ENCODE measurements at regions not wholly inside any gene's neighbourhood (a gene's known extent, or its start where the extent isn't known, plus 50 kb on each side); places are given as distances from the start of the nearest gene placed in this dataset.

GRCh38 chr13:72074663-72075062 lies 207.7 kb upstream of the DACH1 start:
- DNase-seq: no peak

DNA sequence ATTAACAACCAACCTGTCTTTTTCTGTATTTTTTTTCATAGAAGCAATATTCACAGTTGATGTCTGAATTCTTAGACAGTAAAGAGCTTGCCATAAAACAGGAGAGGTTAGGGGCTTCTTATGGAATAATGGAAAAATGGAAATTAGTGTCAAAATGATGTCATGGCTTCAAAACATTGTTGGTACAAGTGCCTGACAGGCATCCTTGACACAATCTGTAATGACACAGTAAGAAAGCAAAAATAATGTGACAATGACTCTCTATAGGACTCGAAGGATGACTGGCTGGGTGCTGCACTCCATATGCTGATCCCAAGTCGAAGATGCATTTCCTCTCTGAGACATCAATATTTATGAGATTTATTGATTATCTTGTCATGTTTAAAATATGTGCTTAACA lies 205.3 kb upstream of the DACH1 start:
- DNase-seq: no peak

DNA sequence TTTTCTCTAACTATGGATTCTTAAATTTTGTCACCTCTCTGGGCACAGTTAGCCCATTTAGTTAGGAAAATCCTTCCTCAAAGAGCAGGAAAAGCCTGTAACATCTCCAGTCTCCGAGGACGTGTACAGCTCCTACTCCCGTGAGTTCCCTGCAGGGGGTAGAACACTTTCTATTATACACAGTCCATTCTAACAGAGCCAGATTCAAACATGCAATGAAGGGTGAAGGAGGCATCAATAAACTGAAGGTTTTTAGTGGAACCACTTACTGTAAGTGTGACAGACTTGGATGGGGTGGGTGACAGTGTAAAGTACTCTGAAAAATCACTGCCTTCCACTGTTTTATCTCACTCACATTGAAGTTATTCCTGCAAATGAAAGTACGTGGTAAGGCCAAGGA lies 204.7 kb upstream of the DACH1 start:
- DNase-seq: no peak

- DNase-seq: no peak
Measured at GRCh38 chr13:72062566-72062965, 195.6 kb upstream of the DACH1 start.

- no peak for DNase-seq
Measured at GRCh38 chr13:72061613-72062012, 194.6 kb upstream of the DACH1 start.

DNA sequence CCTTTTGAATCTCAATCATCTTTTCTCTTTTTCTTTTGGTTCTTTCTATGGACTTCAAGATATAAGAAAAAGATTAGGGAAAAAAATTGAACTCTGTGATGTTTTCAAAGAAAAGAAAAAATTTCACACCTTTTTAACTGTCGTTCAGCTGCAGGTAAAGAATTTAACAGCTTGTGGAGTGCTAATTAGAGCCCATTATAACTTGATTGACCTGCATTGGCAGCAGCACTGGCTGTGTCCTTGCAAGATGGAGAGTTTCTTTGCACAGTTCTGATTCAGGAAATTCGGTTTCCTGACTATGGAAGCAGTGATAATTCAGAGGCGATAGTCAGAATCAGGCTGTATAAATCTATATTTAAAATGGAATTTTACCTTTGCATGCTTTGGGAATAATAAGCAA lies 183.2 kb upstream of the DACH1 start:
- no peak for DNase-seq

DNA sequence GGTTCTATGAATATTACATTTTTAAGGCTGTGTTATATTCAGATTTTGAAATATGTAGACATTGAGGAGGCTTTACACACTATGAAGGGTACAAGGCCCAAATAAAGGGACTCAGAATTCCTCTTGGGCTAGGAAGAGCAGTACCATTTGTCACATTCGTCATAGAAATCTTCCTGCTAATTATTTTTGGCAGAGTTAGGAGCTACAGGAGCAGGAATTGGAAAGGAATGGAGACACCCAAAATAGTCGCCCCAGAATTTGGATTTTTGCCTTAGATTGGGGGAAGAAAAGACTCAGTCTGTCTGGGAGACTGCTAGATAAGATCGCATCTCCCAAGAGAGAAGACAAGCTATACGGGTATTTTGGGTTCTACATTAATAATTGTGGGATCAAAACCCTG lies 176.4 kb upstream of the DACH1 start:
- no peak for DNase-seq

DNA sequence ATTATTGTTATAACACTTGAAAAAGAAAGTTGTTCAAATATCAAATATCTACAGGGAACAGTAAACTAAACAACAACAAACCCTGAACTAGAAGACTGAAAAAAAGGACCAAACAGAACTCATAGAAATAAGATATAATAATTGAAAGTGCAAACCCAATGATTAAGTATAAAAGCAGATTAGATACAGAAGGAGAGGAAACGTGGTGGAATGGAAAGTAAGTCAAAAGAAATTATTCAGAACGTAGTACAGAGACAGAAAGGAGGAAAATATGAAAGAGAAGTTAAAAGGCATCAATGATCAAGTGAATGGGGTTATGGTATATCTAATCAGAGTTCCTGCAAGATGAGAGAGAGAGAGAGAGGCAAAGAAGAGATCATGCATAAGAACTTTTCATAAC lies 174.2 kb upstream of the DACH1 start:
- no peak for DNase-seq

GRCh38 chr13:72039126-72039525 lies 172.1 kb upstream of the DACH1 start:
- no peak for DNase-seq

DNA sequence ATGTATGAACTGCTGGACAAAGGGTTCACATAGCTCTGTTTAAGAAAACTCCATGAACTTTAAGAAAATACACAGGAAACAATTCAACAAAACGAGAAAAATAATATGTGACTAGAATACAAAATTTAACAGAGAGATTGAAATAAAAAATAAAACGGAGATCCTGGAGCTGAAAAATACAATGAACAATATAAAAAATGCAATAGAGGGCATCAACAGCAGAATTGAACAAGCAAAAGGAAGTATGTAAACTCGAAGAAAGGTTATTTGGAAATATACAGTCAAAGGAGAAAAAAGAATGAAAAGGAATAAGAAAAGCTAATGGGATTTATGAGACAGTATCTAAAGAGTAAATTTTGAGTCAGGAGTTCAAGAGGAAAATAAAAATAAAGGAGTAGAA lies 163.0 kb upstream of the DACH1 start:
- DNase-seq: no peak

GRCh38 chr13:72025836-72026235 lies 158.8 kb upstream of the DACH1 start:
- DNase-seq: no peak

GRCh38 chr13:72023895-72024294 lies 156.9 kb upstream of the DACH1 start:
- no peak for DNase-seq

DNA sequence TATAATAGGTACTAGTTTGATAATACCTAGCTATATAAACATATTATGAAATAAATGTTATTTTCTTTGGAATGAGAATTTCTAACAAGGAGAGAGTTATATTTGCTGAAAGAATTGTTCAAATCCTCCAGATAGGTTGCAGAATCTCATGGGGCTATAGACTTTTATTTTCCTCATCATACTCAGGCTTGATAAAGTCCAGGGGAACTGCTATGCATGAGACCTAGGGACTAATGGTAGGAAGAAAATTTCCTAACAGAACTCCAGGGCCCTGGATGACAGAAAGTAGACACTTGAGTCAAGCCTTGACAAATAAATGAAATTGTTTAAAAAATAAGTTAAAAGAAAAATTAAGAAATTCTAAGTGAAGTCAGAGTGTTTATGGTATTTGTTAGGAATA lies 138.5 kb upstream of the DACH1 start:
- no peak for DNase-seq

DNA sequence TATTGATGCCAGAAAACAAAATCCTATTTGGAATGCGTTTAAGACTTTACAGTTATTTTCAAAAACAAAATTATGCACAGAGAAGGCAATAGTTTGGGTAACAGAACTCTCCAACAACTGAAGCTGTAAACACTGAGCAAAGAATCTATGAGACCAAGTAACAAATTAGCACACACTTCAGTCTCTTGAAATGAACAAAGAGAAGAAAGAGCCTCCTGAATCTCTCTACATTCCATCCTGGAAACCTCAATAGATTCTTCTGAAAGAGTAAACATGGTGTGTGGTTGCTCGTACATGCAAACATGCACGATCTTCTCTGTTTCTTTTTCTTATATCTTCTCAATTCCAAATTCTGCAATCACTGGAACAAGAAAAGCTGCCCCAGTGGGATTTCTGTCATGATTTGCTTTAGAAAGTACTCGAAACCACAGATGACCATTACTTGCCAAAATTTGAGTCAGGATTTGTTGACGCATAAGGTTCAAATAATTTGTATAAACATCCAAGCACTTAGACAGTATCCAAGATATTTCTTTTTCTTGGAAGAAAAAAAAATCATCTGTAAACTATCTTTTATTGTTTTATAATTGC lies 137.9 kb upstream of the DACH1 start:
- DNase-seq: no peak

DNA sequence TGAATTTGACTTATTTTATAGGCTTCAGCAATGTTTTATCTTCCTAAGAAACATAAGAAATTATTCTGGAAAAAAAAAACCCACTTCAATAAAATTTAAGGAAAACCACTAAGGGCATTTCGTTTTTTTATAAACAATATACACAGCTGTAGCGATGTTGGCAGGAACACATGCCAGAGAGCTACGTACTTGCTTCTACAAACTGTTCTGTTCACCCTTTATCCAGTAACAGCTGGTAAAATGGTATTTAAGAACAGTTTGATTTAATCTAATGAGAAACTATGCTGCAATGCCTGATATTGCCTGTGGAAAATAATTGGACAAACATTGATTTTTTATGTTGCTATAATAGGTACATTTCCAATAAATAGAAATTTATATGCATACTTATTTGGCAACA lies 137.2 kb upstream of the DACH1 start:
- no peak for DNase-seq

GRCh38 chr13:71998223-71998622 lies 131.2 kb upstream of the DACH1 start:
- no peak for DNase-seq

GRCh38 chr13:71979616-71980015 lies 112.6 kb upstream of the DACH1 start:
- no peak for DNase-seq

DNA sequence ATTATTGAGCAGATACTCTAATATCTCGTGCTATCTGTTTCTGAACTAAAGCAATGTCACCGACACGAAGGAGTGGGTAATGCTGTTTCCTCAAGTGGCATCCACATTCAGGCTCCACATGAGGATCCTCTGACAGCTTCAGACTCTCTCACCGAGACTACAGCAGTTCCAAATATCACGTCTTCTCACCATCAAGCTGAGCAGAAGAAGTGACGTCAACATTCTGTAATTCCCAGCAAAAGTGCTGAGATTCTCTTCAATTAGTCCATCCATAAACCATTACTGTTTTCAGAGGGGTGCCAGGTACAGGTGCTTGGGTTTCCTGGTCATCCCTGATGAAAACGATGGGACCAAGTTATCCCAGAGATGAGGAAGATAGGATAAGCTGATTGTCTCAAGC lies 110.0 kb upstream of the DACH1 start:
- no peak for DNase-seq

GRCh38 chr13:71967990-71968389 lies 101.0 kb upstream of the DACH1 start:
- DNase-seq: no peak

GRCh38 chr13:71964491-71965100 lies 97.6 kb upstream of the DACH1 start:
- no peak for DNase-seq

- DNase-seq: no peak
Measured at GRCh38 chr13:71962735-71963134, 95.7 kb upstream of the DACH1 start.

DNA sequence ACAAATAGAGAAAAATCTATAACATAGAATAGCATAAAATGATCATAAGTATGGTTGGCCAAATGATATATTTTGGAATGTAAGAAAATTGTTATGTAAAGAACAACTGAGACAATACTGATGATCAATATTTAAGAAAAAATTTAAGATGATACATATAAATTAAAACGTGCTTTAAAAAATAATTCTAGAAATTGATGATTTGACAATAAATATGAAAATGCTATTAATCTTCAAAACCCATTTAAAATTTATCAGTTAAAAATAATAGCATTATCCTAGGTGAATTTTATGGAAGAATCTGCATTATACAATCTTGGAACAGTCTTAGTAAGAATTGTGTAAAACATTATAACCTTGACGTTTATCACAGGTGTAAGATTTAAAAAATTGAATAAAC lies 95.1 kb upstream of the DACH1 start:
- no peak for DNase-seq

GRCh38 chr13:71949441-71949840 lies 82.4 kb upstream of the DACH1 start:
- no peak for DNase-seq

DNA sequence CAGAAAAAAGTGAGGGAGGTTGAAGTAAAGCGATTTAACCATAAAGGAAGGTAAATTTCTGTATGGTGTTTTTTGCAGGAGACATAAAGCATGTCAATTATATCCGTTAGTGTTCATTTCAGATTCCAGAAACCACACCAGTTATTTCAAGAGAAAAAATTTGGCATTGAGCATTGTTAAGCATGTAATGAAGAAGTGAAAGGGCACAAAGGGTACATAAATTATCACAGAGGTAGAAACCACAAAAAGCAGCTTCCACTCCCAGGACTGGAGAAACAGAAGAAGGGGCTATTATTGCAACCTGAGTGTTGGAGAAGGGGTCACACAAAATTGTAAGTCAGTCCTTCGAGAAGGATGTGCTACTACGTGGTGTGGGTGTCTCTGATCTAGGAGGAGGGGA lies 72.2 kb upstream of the DACH1 start:
- no peak for DNase-seq

GRCh38 chr13:71935166-71935840 lies 68.3 kb upstream of the DACH1 start:
- DNase-seq: no peak

Data from activated T-cell treated with anti-CD3 and anti-CD28 coated beads, Interleukin-2, amount 50 U/mL, for 1 hour (primary cell).